ENCODE measurements at regions not wholly inside any gene's neighbourhood (a gene's known extent, or its start where the extent isn't known, plus 50 kb on each side); places are given as distances from the start of the nearest gene placed in this dataset.
"Not testable (repeated sequence)": the region's sequence is repeated elsewhere in the genome, so short reads cannot be mapped to it uniquely, and the experiment has no call there.

GRCh38 chr16:32084656-32085401, 168.3 kb upstream of the TP53TG3D start:
- CTCF ChIA-PET; H3K4me3 ChIP-seq (ENCODE audit: low read depth in 2 of 2, low read length in 1 of 2); H3K9ac ChIP-seq; POLR2A ChIA-PET; H3K9me2 ChIP-seq; H3K79me2 ChIP-seq (ENCODE audit: insufficient read depth); H4K20me1 ChIP-seq (ENCODE audit: insufficient read depth); H3K36me3 ChIP-seq (replicated peaks in 1 of 2; ENCODE audit: control insufficient read depth in 1 of 2, insufficient read depth in 2 of 2, low read length in 1 of 2); H3K27ac ChIP-seq (ENCODE audit: low read depth in 2 of 2, low read length in 1 of 2); H3F3A ChIP-seq (replicated peaks; ENCODE audit: insufficient read depth); H3K4me1 ChIP-seq (ENCODE audit: control insufficient read depth in 1 of 2, insufficient read depth in 2 of 2, low read depth in 1 of 2, low read length in 1 of 2); H3K9me3 ChIP-seq; DNase-seq: not testable (repeated sequence)
- Histone ChIP-seq H3K27me3 (ENCODE audit: insufficient read depth) (peaks cover 12% of the 10 kb centered on the region; the same call in 1 of the 2 replicates), H2AFZ (ENCODE audit: low read depth) (0 out of 2 replicates have a peak overlapping the region, but pooled peaks have one; percentile 51), H3K4me2 (peak overlapping the region; percentile 57; the same call in 1 of the 2 replicates)
- 11% methylated on average over 77 of the region's 86 CpGs for WGBS (ENCODE audit: low lambda C conversion rate)

GRCh38 chr16:32085438-32086141, 167.5 kb upstream of the TP53TG3D start:
- H3K27me3 ChIP-seq (ENCODE audit: insufficient read depth), result peaks cover 12% of the 10 kb centered on the region; the same call in 1 of the 2 replicates
- peak overlapping the region; percentile 41; the same call in 1 of the 2 replicates for H2AFZ ChIP-seq (ENCODE audit: low read depth)
- H4K20me1 ChIP-seq (ENCODE audit: insufficient read depth); H3F3A ChIP-seq (replicated peaks; ENCODE audit: insufficient read depth); DNase-seq; H3K36me3 ChIP-seq (replicated peaks in 1 of 2; ENCODE audit: control insufficient read depth in 1 of 2, insufficient read depth in 2 of 2, low read length in 1 of 2); H3K27ac ChIP-seq (ENCODE audit: low read depth in 2 of 2, low read length in 1 of 2); POLR2A ChIA-PET; H3K9me2 ChIP-seq; CTCF ChIA-PET; H3K4me1 ChIP-seq (ENCODE audit: control insufficient read depth in 1 of 2, insufficient read depth in 2 of 2, low read depth in 1 of 2, low read length in 1 of 2); H3K9ac ChIP-seq; H3K79me2 ChIP-seq (ENCODE audit: insufficient read depth); H3K9me3 ChIP-seq: not testable (repeated sequence)
- H3K4me3 ChIP-seq (ENCODE audit: low read depth in 2 of 2, low read length in 1 of 2), result peak overlapping the region in 1 of 2 experiments; percentile 49; a peak in 3 of 4 replicates
- peak; percentile 96 for TF ChIP-seq EZH2phosphoT487 (IDR thresholded peaks at IDR 0.05; ENCODE audit: borderline replicate concordance, low read depth)
- WGBS (ENCODE audit: low lambda C conversion rate), result 3% methylated on average over 62 of the region's 65 CpGs
- H3K4me2 ChIP-seq, result peak overlapping the region; percentile 57

DNA sequence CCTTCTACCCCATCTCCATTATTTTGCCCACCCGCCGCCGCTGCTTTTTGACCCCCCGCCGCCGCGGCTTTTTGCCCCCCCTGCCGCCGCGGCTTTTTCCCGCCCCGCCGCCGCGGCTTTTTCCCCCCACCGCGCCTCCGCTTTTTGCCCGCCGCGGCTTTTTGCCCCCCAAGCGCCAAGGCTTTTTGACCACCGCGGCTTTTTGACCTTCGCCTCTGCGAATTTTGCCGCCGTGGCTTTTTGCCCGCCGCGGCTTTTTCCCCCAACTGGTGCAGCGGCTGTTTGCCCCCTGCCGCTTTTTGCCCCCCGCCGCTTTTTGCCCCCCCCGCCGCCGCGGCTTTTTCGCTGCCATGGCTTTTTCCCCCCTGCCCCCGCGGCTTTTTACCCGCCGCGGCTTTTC, 137.5 kb upstream of the TP53TG3D start:
- H3K79me2 ChIP-seq (ENCODE audit: insufficient read depth); CTCF ChIA-PET; H3K9me2 ChIP-seq; H2AFZ ChIP-seq (ENCODE audit: low read depth); H3K27me3 ChIP-seq (ENCODE audit: insufficient read depth); H3F3A ChIP-seq (replicated peaks; ENCODE audit: insufficient read depth); H3K9ac ChIP-seq; H4K20me1 ChIP-seq (ENCODE audit: insufficient read depth); H3K36me3 ChIP-seq (replicated peaks in 1 of 2; ENCODE audit: control insufficient read depth in 1 of 2, insufficient read depth in 2 of 2, low read length in 1 of 2); H3K9me3 ChIP-seq; H3K4me1 ChIP-seq (ENCODE audit: control insufficient read depth in 1 of 2, insufficient read depth in 2 of 2, low read depth in 1 of 2, low read length in 1 of 2); POLR2A ChIA-PET; DNase-seq; H3K27ac ChIP-seq (ENCODE audit: low read depth in 2 of 2, low read length in 1 of 2): not testable (repeated sequence)
- peak overlapping the region; percentile 37; the same call in 1 of the 2 replicates for H3K4me2 ChIP-seq
- H3K4me3 ChIP-seq (ENCODE audit: low read depth in 2 of 2, low read length in 1 of 2), result peak overlapping the region; percentile 54 to 63; a peak in 2 of 4 replicates
- WGBS (ENCODE audit: low lambda C conversion rate), result 22% methylated on average over 45 of the region's 45 CpGs

GRCh38 chr16:32116080-32116479, 137.0 kb upstream of the TP53TG3D start:
- H3K79me2 ChIP-seq (ENCODE audit: insufficient read depth), result no peaks in the 10 kb centered on the region
- H3F3A ChIP-seq (replicated peaks; ENCODE audit: insufficient read depth), result no peaks in the 10 kb centered on the region
- no peaks in the 10 kb centered on the region for H4K20me1 ChIP-seq (ENCODE audit: insufficient read depth)
- no peaks in the 10 kb centered on the region for H3K36me3 ChIP-seq (replicated peaks in 1 of 2; ENCODE audit: control insufficient read depth in 1 of 2, insufficient read depth in 2 of 2, low read length in 1 of 2)
- ChIA-PET POLR2A (no interaction called here), CTCF (no interaction called here)
- H2AFZ ChIP-seq (ENCODE audit: low read depth), result peak overlapping the region; percentile 79; the same call in 1 of the 2 replicates
- no peaks in the 10 kb centered on the region for H3K9me3 ChIP-seq
- 3% methylated on average over 52 of the region's 52 CpGs for WGBS (ENCODE audit: low lambda C conversion rate)
- no peaks in the 10 kb centered on the region for H3K9me2 ChIP-seq
- peak overlapping the region; percentile 69 for H3K4me2 ChIP-seq
- H3K4me3 ChIP-seq (ENCODE audit: low read depth in 2 of 2, low read length in 1 of 2), result peak overlapping the region; percentile 54 to 63
- H3K4me1 ChIP-seq (ENCODE audit: control insufficient read depth in 1 of 2, insufficient read depth in 2 of 2, low read depth in 1 of 2, low read length in 1 of 2), result no peaks in the 10 kb centered on the region
- H3K9ac ChIP-seq, result peak overlapping the region; percentile 18; the same call in 1 of the 2 replicates
- DNase-seq, result no peak
- H3K27me3 ChIP-seq (ENCODE audit: insufficient read depth), result no peaks in the 10 kb centered on the region
- no peak overlapping the region for H3K27ac ChIP-seq (ENCODE audit: low read depth in 2 of 2, low read length in 1 of 2)
- TF ChIP-seq NFIC (IDR thresholded peaks at IDR 0.05; ENCODE audit: borderline replicate concordance) (no peak), MXI1 (IDR thresholded peaks at IDR 0.05; ENCODE audit: low read depth, low read length) (no peak), RCOR1 (IDR thresholded peaks at IDR 0.05; ENCODE audit: low read length) (no peak), SIN3A (IDR thresholded peaks at IDR 0.05; ENCODE audit: borderline replicate concordance, low read depth, low read length) (no peak), JUND (IDR thresholded peaks at IDR 0.05) (no peak), USF1 (IDR thresholded peaks at IDR 0.05; ENCODE audit: borderline replicate concordance, low read depth) (no peak), RFX5 (IDR thresholded peaks at IDR 0.05; ENCODE audit: low read length) (no peak), YY1 (IDR thresholded peaks at IDR 0.05; ENCODE audit: low read depth) (no peak), MEF2A (IDR thresholded peaks at IDR 0.05; ENCODE audit: borderline replicate concordance, low read depth) (no peak), TAF1 (IDR thresholded peaks at IDR 0.05; ENCODE audit: borderline replicate concordance, low read depth, low read length) (no peak), EZH2phosphoT487 (IDR thresholded peaks at IDR 0.05; ENCODE audit: borderline replicate concordance, low read depth) (no peak), TEAD4 (IDR thresholded peaks at IDR 0.05; ENCODE audit: borderline replicate concordance, insufficient read depth) (no peak), FOXM1 (IDR thresholded peaks at IDR 0.05; ENCODE audit: low read depth) (no peak)
- TF ChIP-seq, protein P1, sequence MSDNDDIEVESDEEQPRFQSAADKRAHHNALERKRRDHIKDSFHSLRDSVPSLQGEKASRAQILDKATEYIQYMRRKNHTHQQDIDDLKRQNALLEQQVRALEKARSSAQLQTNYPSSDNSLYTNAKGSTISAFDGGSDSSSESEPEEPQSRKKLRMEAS (IDR thresholded peaks at IDR 0.05; ENCODE audit: low read depth), result no peak

Measured in SK-N-SH (cell line).